ENCODE measurements at regions not wholly inside any gene's neighbourhood (a gene's known extent, or its start where the extent isn't known, plus 50 kb on each side); places are given as distances from the start of the nearest gene placed in this dataset.

- in situ Hi-C loops (cut with HindIII; ENCODE audit: low sequenced_read_pairs), result no loop called here
- DNase-seq (ENCODE audit: low spot score), result no peak
These were observed 148.9 kb upstream of the MEIS2 start for GRCh38 chr15:37249249-37249648.

- in situ Hi-C loops (cut with HindIII; ENCODE audit: low sequenced_read_pairs), result no loop called here
- DNase-seq (ENCODE audit: low spot score), result no peak
These were observed 152.2 kb upstream of the MEIS2 start for GRCh38 chr15:37252530-37252929.

- in situ Hi-C loops (cut with HindIII; ENCODE audit: low sequenced_read_pairs), result no loop called here
- DNase-seq (ENCODE audit: low spot score), result no peak
These were observed 153.5 kb upstream of the MEIS2 start for GRCh38 chr15:37253877-37254276.

DNA sequence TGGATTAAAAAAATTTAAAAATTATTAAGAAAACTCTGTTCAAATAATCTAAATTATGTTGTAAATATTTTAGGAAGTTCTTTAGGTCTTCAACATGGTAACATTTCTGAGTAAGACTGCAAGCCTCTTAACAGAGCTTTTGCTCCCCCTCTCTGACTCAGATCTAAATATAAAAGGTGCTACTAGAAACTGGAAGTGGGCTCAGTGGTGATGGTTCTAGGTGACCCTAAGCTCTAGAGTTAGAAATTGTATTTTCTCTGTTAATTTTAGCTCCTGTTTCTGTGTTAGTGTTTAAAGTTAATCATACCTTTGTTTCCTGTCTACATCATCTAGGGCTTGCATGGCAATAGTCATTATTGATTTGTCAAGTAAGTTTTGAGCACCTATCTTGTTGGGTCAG is 159.9 kb upstream of the MEIS2 start:
- in situ Hi-C loops (cut with HindIII; ENCODE audit: low sequenced_read_pairs), result no loop called here
- DNase-seq (ENCODE audit: low spot score), result no peak

DNA sequence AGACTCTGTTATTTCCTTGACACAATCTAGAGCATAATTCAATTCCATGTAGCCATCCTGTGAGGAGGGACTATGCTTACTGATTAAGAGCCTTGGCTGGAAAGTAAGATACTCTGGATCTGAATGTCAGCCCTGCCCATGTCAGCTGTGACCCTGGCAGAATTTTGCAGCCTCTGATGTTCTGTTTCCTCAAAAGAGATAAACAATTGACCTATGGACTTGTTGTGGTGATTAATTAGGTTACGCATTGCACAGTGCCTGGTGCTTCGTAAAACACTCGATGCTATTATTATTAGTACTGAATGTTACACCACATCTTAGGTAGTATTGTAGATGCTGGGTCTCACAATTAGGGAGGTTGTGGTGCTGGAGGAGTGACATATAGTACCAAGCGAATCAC is 161.3 kb upstream of the MEIS2 start:
- in situ Hi-C loops (cut with HindIII; ENCODE audit: low sequenced_read_pairs), result no loop called here
- no peak for DNase-seq (ENCODE audit: low spot score)

DNA sequence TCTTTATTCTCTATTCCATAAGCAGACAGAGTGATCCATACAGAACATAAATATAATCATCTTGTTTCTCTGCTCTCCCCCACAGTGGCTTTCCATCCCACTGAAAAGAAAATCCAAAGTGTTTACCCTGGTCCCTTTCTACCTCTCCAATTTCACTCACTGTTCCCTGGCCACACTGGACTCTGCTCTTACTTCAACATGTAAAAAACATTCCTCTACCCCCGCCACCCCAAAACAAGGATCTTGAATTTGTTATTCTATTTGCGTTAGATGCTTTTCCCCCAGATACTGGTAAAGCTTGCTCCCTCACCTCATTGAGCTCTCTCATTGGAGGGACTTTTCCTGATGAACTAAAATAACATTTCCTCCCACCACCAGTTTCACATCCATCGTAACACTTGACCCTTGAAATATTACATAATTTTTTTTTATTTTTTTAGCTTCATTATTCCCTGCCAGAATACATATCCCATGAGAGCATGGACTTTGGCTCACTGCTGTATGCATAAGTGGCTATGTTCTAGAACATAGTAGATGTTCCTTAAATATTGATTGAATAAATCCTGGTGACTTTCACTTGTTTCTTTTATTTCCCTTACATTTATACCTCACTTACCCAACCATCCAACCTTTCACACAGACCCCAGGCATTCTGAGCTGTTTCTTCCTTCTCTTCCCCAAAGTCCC is 162.7 kb upstream of the MEIS2 start:
- DNase-seq (ENCODE audit: low spot score), result no peak
- in situ Hi-C loops (cut with HindIII; ENCODE audit: low sequenced_read_pairs), result no loop called here

GRCh38 chr15:37289109-37289765 is 188.9 kb upstream of the MEIS2 start:
- peak; percentile 3 for DNase-seq (ENCODE audit: low spot score)
- in situ Hi-C loops (cut with HindIII; ENCODE audit: low sequenced_read_pairs), result no loop called here

DNA sequence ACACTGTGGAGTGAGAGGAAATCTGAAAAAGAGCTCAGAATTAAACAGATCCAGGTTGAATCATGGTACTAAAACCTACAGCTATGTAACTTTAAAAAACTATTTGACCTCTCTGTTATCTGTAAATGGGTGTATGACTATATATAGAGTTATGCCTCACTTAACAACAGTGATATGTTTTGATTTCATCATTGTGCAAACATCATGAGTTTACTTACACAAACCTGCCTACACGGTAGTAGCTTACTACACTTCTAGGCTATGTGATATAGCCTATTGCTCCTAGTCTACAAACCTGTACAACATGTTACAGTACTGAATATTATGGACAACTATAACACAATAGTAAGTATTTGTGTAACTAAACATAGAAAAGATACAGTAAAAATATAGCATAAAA is 191.6 kb upstream of the MEIS2 start:
- in situ Hi-C loops (cut with HindIII; ENCODE audit: low sequenced_read_pairs), result no loop called here
- no peak for DNase-seq (ENCODE audit: low spot score)

DNA sequence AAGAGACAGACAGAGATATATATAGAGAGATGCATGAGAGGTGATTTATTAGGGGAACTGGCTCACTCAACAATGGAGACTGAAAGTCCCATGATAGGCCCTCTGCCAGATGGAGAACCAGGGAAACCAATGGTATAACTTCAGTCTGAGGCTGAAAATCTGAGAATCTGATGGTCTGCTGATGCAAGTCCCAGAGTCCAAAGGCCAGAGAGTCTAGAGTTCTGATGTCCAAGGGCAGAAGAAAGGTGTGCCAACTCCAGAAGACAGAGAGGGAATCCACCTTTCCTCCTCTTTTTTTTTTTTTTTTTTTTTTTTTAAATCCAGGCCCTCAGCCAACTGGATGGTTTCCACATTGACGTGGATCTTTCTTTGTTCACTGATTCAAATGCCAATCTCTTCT is 197.9 kb upstream of the MEIS2 start:
- in situ Hi-C loops (cut with HindIII; ENCODE audit: low sequenced_read_pairs), result no loop called here
- no peak for DNase-seq (ENCODE audit: low spot score)

DNA sequence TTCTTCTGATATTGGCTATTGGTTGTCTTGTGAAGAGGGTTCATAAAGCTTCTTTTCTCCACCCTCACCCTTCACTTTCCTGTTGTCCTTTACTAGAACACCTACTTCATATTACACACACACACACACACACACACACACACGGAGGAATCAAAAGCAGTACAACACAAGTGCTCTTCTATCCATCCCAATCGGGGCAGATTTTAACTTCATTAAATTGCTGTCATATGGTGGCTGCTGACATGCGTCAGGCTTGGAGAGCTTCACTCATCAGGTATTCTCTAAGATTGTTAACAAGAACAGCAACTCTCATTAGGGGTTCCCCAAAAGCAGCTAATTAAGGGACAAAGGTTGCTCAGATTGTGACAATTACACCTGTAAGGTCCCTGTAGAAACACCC is 239.1 kb upstream of the MEIS2 start:
- in situ Hi-C loops (cut with HindIII; ENCODE audit: low sequenced_read_pairs), result no loop called here
- no peak for DNase-seq (ENCODE audit: low spot score)

DNA sequence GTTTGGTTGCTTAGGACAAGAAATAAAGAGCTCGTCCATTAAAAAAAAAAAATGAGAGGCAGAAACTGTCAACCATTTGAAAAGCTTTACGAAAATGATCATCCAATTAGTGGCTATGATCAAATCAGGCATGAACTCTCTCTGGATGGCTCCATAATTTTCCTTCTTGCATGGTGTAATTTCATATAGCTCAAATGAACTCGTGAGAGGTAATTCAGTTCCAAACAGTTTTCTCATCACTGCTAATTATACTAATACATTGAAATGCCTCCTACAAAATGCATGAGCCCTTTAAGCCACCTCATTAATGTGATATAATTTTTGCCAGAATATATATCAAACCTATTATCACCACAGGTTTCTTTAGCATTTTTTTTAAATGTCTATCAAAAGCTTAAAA is 239.5 kb upstream of the MEIS2 start:
- DNase-seq (ENCODE audit: low spot score), result no peak
- in situ Hi-C loops (cut with HindIII; ENCODE audit: low sequenced_read_pairs), result no loop called here

- in situ Hi-C loops (cut with HindIII; ENCODE audit: low sequenced_read_pairs), result no loop called here
These were observed 240.1 kb upstream of the MEIS2 start for GRCh38 chr15:37340438-37340837.

GRCh38 chr15:37359101-37359892 is 258.9 kb upstream of the MEIS2 start:
- DNase-seq (ENCODE audit: low spot score), result no peak
- in situ Hi-C loops (cut with HindIII; ENCODE audit: low sequenced_read_pairs), result no loop called here

More at GRCh38 chr15:37340438-37340837, 240.1 kb upstream of the MEIS2 start:
- no peak for DNase-seq (ENCODE audit: low spot score)

GRCh38 chr15:37359893-37360290 is 259.5 kb upstream of the MEIS2 start:
- in situ Hi-C loops (cut with HindIII; ENCODE audit: low sequenced_read_pairs), result no loop called here

GRCh38 chr15:37360724-37361123 is 260.4 kb upstream of the MEIS2 start:
- in situ Hi-C loops (cut with HindIII; ENCODE audit: low sequenced_read_pairs), result no loop called here
- DNase-seq (ENCODE audit: low spot score), result no peak

More at GRCh38 chr15:37359893-37360290, 259.5 kb upstream of the MEIS2 start:
- DNase-seq (ENCODE audit: low spot score), result no peak

DNA sequence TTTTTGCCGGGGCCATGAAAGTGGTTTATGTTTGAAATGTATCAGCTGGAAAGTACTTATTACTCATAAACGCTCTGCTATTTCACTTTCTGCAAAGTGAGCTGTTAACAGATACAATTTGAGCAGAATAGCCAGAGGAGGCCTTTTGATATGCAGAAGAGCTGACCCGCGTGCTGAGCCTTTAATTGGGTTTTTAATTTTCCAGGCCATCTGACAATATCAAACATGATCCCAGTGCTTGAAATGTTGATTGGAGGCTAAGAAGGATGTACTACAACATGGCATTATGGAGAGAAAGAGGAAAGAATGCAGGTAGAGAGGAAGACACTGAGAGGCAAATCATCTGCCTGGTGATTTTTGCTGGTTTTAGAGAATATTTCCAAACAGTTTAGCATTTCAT is 261.3 kb upstream of the MEIS2 start:
- no peak for DNase-seq (ENCODE audit: low spot score)
- in situ Hi-C loops (cut with HindIII; ENCODE audit: low sequenced_read_pairs), result no loop called here

GRCh38 chr15:37362414-37362813 is 262.1 kb upstream of the MEIS2 start:
- DNase-seq (ENCODE audit: low spot score), result no peak

DNA sequence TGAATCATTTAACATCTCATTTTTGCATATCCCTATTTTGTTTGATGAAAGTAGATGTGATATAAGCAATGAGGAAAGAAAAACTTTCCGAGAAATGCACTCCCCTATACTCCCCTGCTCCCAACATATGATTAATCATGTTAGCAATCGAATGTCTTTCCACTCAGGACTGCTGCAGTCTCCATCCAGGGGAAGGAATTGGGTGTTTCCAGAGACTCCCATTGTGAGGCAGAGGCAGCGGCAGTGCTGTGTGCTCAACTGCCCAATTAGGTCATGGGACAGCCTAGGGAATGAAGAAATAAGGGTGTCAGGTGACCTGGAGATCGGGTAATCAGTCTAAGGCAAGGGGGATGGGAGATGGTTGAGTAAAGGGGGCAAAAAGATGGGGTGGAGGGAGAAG is 268.6 kb upstream of the MEIS2 start:
- DNase-seq (ENCODE audit: low spot score), result no peak
- in situ Hi-C loops (cut with HindIII; ENCODE audit: low sequenced_read_pairs), result no loop called here

More at GRCh38 chr15:37362414-37362813, 262.1 kb upstream of the MEIS2 start:
- in situ Hi-C loops (cut with HindIII; ENCODE audit: low sequenced_read_pairs), result no loop called here

- DNase-seq (ENCODE audit: low spot score), result no peak
- in situ Hi-C loops (cut with HindIII; ENCODE audit: low sequenced_read_pairs), result no loop called here
These were observed 270.6 kb upstream of the MEIS2 start for GRCh38 chr15:37370941-37371340.

DNA sequence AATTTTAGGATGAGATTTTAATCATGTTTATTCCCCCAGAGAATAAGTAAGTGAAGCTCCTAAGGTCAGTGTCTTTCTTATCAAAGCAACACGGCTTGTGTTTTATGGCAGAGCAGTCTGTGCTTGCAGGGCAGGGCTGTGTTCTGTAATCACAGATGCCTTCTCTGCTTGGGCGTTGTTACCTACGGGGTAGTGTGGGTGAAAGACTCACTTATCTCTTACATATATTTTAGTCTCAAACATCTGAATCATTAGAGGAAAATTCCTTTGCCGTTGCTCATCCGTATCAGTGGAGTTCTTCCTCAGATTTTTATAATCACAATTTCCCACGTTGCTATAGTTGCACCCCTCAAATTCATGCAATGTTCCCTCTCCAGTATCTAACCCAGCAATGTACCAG is 271.7 kb upstream of the MEIS2 start:
- in situ Hi-C loops (cut with HindIII; ENCODE audit: low sequenced_read_pairs), result no loop called here
- no peak for DNase-seq (ENCODE audit: low spot score)
